ENCODE measurements at regions not wholly inside any gene's neighbourhood (a gene's known extent, or its start where the extent isn't known, plus 50 kb on each side); places are given as distances from the start of the nearest gene placed in this dataset.
A peak's percentile ranks its signal among the peaks of the same experiment; 100 is the strongest.

- no peaks in the 10 kb centered on the region for H3K4me1 Mint-ChIP-seq
- no peaks in the 10 kb centered on the region for H3K9me3 Mint-ChIP-seq
- no peaks in the 10 kb centered on the region for H3K36me3 Mint-ChIP-seq (ENCODE audit: low read depth)
- no peaks in the 10 kb centered on the region for H3K27me3 Mint-ChIP-seq (ENCODE audit: low read depth)
- H3K4me3 Mint-ChIP-seq = no peak overlapping the region
- H3K27ac Mint-ChIP-seq (ENCODE audit: unreplicated experiment) = no peak overlapping the region
- DNase-seq (ENCODE audit: low read depth, low spot score) = no peak
- TF ChIP-seq, protein P1, sequence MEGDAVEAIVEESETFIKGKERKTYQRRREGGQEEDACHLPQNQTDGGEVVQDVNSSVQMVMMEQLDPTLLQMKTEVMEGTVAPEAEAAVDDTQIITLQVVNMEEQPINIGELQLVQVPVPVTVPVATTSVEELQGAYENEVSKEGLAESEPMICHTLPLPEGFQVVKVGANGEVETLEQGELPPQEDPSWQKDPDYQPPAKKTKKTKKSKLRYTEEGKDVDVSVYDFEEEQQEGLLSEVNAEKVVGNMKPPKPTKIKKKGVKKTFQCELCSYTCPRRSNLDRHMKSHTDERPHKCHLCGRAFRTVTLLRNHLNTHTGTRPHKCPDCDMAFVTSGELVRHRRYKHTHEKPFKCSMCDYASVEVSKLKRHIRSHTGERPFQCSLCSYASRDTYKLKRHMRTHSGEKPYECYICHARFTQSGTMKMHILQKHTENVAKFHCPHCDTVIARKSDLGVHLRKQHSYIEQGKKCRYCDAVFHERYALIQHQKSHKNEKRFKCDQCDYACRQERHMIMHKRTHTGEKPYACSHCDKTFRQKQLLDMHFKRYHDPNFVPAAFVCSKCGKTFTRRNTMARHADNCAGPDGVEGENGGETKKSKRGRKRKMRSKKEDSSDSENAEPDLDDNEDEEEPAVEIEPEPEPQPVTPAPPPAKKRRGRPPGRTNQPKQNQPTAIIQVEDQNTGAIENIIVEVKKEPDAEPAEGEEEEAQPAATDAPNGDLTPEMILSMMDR (conservative IDR thresholded peaks at IDR 0.05) = no peak
Observed at GRCh38 chr17:69944406-69944805, 130.6 kb upstream of the KCNJ16 start.

GRCh38 chr17:69945698-69946185 lies 129.3 kb upstream of the KCNJ16 start:
- no peak overlapping the region for H3K4me3 Mint-ChIP-seq
- DNase-seq (ENCODE audit: low read depth, low spot score) = no peak
- peaks cover 4% of the 10 kb centered on the region for H3K4me1 Mint-ChIP-seq
- no peaks in the 10 kb centered on the region for H3K36me3 Mint-ChIP-seq (ENCODE audit: low read depth)
- no peaks in the 10 kb centered on the region for H3K27me3 Mint-ChIP-seq (ENCODE audit: low read depth)
- H3K27ac Mint-ChIP-seq (ENCODE audit: unreplicated experiment) = no peak overlapping the region
- TF ChIP-seq, protein P1 (conservative IDR thresholded peaks at IDR 0.05) = no peak
- H3K9me3 Mint-ChIP-seq = no peaks in the 10 kb centered on the region

- H3K27me3 Mint-ChIP-seq (ENCODE audit: low read depth) = no peaks in the 10 kb centered on the region
- H3K9me3 Mint-ChIP-seq = no peaks in the 10 kb centered on the region
- TF ChIP-seq, protein P1 (conservative IDR thresholded peaks at IDR 0.05) = no peak
- no peak for DNase-seq (ENCODE audit: low read depth, low spot score)
- no peak overlapping the region for H3K4me3 Mint-ChIP-seq
- no peaks in the 10 kb centered on the region for H3K36me3 Mint-ChIP-seq (ENCODE audit: low read depth)
- peak overlapping the region; percentile 92 for H3K27ac Mint-ChIP-seq (ENCODE audit: unreplicated experiment)
- peaks cover 8% of the 10 kb centered on the region for H3K4me1 Mint-ChIP-seq
Observed at GRCh38 chr17:69947027-69947759, 127.8 kb upstream of the KCNJ16 start.

DNA sequence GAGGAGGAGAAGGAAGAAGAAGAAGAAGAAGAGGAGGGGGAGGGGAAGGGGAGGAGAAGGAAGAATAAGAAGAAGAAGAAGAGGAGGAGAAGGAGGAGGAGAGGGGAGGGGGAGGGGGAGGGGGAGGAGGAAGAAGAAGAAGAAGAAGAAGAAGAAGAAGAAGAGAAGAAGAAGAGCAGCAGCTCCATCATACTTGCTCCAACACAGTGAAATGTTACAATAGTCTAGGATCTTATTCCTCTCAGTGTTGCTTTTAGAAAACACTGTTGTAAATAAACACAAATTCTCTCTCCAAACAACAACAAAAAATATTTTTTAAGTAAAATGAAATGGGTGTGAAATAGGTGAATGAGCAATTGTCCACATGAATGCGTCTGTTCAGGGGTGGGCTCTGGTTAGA lies 126.6 kb upstream of the KCNJ16 start:
- TF ChIP-seq, protein P1 (conservative IDR thresholded peaks at IDR 0.05) = no peak
- peaks cover 8% of the 10 kb centered on the region for H3K4me1 Mint-ChIP-seq
- H3K27ac Mint-ChIP-seq (ENCODE audit: unreplicated experiment) = no peak overlapping the region
- no peak overlapping the region for H3K4me3 Mint-ChIP-seq
- H3K27me3 Mint-ChIP-seq (ENCODE audit: low read depth) = no peaks in the 10 kb centered on the region
- H3K9me3 Mint-ChIP-seq = no peaks in the 10 kb centered on the region
- no peaks in the 10 kb centered on the region for H3K36me3 Mint-ChIP-seq (ENCODE audit: low read depth)
- DNase-seq (ENCODE audit: low read depth, low spot score) = no peak

DNA sequence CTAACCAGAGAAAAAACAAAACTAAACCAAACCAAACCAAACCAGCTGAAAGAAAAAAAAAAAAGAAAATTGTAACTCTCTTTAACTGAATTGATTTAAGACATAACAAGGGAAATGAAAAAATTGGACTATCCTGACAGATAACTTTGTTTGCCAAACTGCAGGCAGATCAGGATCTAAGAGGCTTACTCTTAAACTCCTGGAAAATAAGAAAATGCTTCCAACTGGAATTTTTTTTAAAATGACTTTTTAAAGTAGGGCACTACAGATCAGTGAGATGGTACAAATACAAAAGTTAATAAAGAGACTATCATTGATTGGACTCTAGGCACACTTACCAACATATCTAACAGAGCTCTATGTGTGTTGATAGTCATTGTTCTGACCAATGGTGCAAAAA lies 125.5 kb upstream of the KCNJ16 start:
- Mint-ChIP-seq H3K36me3 (ENCODE audit: low read depth) (no peaks in the 10 kb centered on the region), H3K27me3 (ENCODE audit: low read depth) (no peaks in the 10 kb centered on the region), H3K27ac (ENCODE audit: unreplicated experiment) (no peak overlapping the region), H3K4me3 (no peak overlapping the region), H3K4me1 (peaks cover 8% of the 10 kb centered on the region), H3K9me3 (no peaks in the 10 kb centered on the region)
- DNase-seq (ENCODE audit: low read depth, low spot score) = no peak
- TF ChIP-seq, protein P1 (conservative IDR thresholded peaks at IDR 0.05) = no peak
